Cardiac muscle cell (in vitro differentiated cells and primary cell): ENCODE measurements at regions not wholly inside any gene's neighbourhood (a gene's known extent, or its start where the extent isn't known, plus 50 kb on each side); places are given as distances from the start of the nearest gene placed in this dataset.

Source experiments
- DNase-seq, 2 donors: peaks; one replicate each; pipeline versions ENCODE4 v3.0.0 to v3.0.0-alpha.2; 2010 to 2017; ENCODE audit warnings: low read depth in 1 of 2, low spot score in 1 of 2
- H3K27ac ChIP-seq: fragments of 200-600 bp; sonication (generic); 2 replicates; pipeline ENCODE4 v1.5.1; 2016
- H3K27me3 ChIP-seq: fragments of 200-600 bp; sonication (generic); 2 replicates; pipeline ENCODE4 v1.6.0; 2016; ENCODE audit warnings: control low read depth
- H3K36me3 ChIP-seq: fragments of 200-600 bp; sonication (generic); 2 replicates; pipeline ENCODE4 v1.5.1; 2016; ENCODE audit warnings: control low read depth
- H3K4me1 ChIP-seq: fragments of 200-600 bp; sonication (generic); 2 replicates; pipeline ENCODE4 v1.8.1; 2017; ENCODE audit warnings: low read depth, mild to moderate bottlenecking, mixed run types
- H3K4me3 ChIP-seq: fragments of 200-600 bp; sonication (generic); 2 replicates; pipeline ENCODE4 v1.5.1; 2016; ENCODE audit warnings: mild to moderate bottlenecking
- H3K9me3 ChIP-seq: fragments of 200-600 bp; sonication (generic); 2 replicates; pipeline ENCODE4 v1.5.1; 2017; ENCODE audit warnings: low read depth, mild to moderate bottlenecking, control low read depth
- TF ChIP-seq, protein P1 (sequence below): IDR thresholded peaks from 2 replicates; pipeline ENCODE4 v1.5.1; 2012; ENCODE audit warnings: low read depth, mild to moderate bottlenecking, low read length

DNA sequence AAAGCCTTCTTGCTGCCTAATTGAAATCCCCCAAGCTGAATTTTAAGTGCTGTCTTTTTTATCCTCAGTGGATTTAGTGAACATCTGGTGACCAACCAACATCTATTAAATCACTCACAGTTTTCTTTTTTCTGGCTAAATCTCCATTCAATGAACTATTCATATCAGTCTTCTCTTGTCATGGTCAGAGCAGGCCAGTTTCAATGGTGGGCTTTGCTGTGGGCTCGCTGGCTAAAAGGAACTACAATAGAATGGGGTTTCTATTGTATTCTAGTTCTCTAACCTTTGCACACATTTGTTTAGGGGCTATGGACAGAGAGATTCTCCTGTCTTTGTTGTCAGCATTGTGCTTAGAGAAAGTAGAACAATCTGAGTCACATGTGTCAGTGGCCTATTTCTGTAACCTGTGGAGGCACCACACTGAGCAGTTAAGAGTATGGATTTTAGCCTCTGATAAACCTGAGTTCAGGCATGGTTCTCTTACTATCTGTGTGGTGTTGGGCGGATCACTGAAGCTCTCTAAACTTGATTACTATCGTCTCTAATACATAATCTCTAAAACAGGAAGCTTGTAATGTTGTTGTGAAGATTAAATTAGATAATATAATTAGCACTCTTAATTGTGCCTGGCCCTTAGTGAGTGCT is 94.2 kb upstream of the CADM1 start:
- H3K9me3 ChIP-seq: no peaks in the 10 kb centered on the region
- H3K4me1 ChIP-seq: no peaks in the 10 kb centered on the region
- H3K27me3 ChIP-seq: no peaks in the 10 kb centered on the region
- no peak for DNase-seq
- H3K4me3 ChIP-seq: no peak overlapping the region
- no peaks in the 10 kb centered on the region for H3K36me3 ChIP-seq
- TF ChIP-seq, protein P1, sequence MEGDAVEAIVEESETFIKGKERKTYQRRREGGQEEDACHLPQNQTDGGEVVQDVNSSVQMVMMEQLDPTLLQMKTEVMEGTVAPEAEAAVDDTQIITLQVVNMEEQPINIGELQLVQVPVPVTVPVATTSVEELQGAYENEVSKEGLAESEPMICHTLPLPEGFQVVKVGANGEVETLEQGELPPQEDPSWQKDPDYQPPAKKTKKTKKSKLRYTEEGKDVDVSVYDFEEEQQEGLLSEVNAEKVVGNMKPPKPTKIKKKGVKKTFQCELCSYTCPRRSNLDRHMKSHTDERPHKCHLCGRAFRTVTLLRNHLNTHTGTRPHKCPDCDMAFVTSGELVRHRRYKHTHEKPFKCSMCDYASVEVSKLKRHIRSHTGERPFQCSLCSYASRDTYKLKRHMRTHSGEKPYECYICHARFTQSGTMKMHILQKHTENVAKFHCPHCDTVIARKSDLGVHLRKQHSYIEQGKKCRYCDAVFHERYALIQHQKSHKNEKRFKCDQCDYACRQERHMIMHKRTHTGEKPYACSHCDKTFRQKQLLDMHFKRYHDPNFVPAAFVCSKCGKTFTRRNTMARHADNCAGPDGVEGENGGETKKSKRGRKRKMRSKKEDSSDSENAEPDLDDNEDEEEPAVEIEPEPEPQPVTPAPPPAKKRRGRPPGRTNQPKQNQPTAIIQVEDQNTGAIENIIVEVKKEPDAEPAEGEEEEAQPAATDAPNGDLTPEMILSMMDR: no peak
- H3K27ac ChIP-seq: no peak overlapping the region

DNA sequence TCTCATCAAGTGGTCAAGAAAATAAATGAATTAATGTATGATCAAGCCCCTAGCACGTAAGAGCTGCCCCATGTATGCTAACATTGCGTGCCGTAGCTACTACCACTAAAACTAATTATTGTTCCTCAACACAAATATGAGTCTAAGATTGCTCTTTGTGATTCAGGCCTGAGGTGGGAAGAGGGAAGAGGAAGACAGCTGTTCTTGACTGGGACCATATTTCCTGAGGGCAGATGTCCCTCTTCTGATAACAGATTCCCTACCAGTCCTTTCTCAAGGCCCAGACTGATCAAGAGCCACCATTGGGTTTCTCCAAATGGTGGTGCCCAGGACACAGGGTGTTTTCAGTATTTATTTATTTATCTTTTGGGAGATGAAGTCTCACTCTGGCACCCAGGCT is 87.2 kb upstream of the CADM1 start:
- Histone ChIP-seq H3K4me1 (peaks cover 8% of the 10 kb centered on the region), H3K4me3 (no peak overlapping the region), H3K36me3 (no peaks in the 10 kb centered on the region), H3K27ac (no peak overlapping the region), H3K27me3 (no peaks in the 10 kb centered on the region), H3K9me3 (no peaks in the 10 kb centered on the region)
- no peak for DNase-seq
- TF ChIP-seq, protein P1: no peak

DNA sequence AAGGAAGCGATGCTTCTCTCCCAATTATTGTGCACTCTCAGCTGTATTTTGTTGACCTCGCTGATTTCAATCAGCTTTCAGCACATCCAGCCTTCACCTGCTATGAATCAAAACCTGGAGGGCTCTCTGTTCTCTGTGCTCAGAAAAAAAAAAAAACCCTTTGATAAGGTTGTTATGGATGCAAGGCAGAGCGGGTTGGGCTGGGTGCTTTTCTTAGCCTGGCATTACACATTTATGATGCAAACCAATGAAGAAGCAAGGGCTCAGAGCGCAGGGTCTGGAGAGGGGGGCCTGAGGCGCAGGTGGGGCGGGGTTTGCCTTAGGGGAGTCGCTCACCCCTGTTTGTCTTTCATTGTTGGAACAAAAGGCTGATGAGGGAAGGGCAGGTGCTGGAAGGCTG is 86.0 kb upstream of the CADM1 start:
- H3K27ac ChIP-seq: no peak overlapping the region
- no peaks in the 10 kb centered on the region for H3K9me3 ChIP-seq
- DNase-seq: peak in 1 of 2 donors; percentile 41
- H3K36me3 ChIP-seq: no peaks in the 10 kb centered on the region
- no peaks in the 10 kb centered on the region for H3K27me3 ChIP-seq
- TF ChIP-seq, protein P1: no peak
- peaks cover 8% of the 10 kb centered on the region for H3K4me1 ChIP-seq
- no peak overlapping the region for H3K4me3 ChIP-seq

DNA sequence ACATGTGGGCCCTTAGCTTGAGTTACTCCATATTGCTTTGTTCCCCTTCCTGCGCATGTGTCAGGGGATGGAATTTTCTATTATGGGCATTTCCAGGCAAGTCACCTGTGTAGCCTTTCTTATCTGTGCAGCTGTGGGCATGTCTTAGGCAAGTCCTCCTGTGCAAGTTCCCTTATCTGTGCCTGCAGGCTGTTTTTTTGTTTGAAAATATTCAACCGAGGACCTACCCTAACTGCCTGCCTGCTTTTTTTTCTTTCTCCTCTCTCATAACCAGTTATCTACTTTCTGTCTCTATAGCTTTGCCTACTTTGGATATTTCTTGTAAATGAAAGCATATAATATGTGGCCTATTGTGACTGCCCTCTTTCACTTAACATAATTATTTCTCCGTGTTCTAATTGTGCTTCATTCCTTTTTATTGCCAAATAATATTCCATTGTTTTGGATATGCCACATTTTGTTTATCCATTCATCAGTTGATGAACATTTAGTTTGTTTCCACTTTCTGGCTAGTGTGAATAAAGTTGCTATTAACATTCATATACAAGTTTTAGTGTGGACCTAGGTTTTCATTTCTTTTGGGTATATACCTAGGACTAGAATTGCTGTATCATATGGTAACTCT is 83.6 kb upstream of the CADM1 start:
- Histone ChIP-seq H3K27me3 (no peaks in the 10 kb centered on the region), H3K4me1 (peaks cover 8% of the 10 kb centered on the region), H3K4me3 (no peak overlapping the region), H3K36me3 (no peaks in the 10 kb centered on the region), H3K9me3 (no peaks in the 10 kb centered on the region), H3K27ac (no peak overlapping the region)
- TF ChIP-seq, protein P1: no peak
- DNase-seq: no peak

- TF ChIP-seq, protein P1: no peak
- no peak for DNase-seq
- no peaks in the 10 kb centered on the region for H3K36me3 ChIP-seq
- H3K27ac ChIP-seq: no peak overlapping the region
- peaks cover 25% of the 10 kb centered on the region for H3K4me1 ChIP-seq
- no peaks in the 10 kb centered on the region for H3K9me3 ChIP-seq
- H3K27me3 ChIP-seq: no peaks in the 10 kb centered on the region
- H3K4me3 ChIP-seq: no peak overlapping the region
Measured at GRCh38 chr11:115585361-115586024, 81.3 kb upstream of the CADM1 start.
